Peyer's patch (tissue), 4 donors: ENCODE measurements at regions not wholly inside any gene's neighbourhood (a gene's known extent, or its start where the extent isn't known, plus 50 kb on each side); places are given as distances from the start of the nearest gene placed in this dataset.

Experiments
- DNase-seq, 3 donors: peaks; one replicate each; pipeline ENCODE4 v3.0.0-alpha.2; 2017 to 2019
- H3K27ac ChIP-seq, 4 donors: fragments of 200-600 bp; sonication (generic); one replicate each; pipeline ENCODE4 v1.5.1; 2016 to 2019
- H3K27me3 ChIP-seq, 2 donors: fragments of 200-600 bp; sonication (generic); one replicate each; pipeline ENCODE4 v1.5.1; 2019
- H3K36me3 ChIP-seq, 3 donors: fragments of 200-600 bp; sonication (generic); one replicate each; pipeline ENCODE4 v1.5.1; 2016 to 2019
- H3K4me1 ChIP-seq, 4 donors: fragments of 200-600 bp; sonication (generic); one replicate each; pipeline ENCODE4 v1.5.1; 2016 to 2019
- H3K4me3 ChIP-seq, 4 donors: fragments of 200-600 bp; sonication (generic); 1 replicate in 3 of 4; 2 replicates in 1 of 4; pipeline ENCODE4 v1.5.1; 2016 to 2019; ENCODE audit warnings: mild to moderate bottlenecking in 1 of 4
- H3K9me3 ChIP-seq, 4 donors: fragments of 200-600 bp; sonication (generic); one replicate each; pipeline ENCODE4 v1.5.1; 2016 to 2019; ENCODE audit warnings: mild to moderate bottlenecking in 1 of 4
- CTCF ChIP-seq, 6 experiments: fragments of 450-650 bp in 4 of 6; fragments of 200-600 bp in 2 of 6; sonication (generic) in 1 of 6; IDR thresholded peaks; one replicate each; pipeline ENCODE4 v1.5.1; 2017 to 2019; ENCODE audit warnings: antibody characterized with exemption in 6 of 6, mild to moderate bottlenecking in 3 of 6, moderate library complexity in 1 of 6
- POLR2A ChIP-seq, 2 donors: fragments of 450-650 bp; IDR thresholded peaks; one replicate each; pipeline ENCODE4 v1.5.1; 2017; ENCODE audit warnings: antibody characterized with exemption in 2 of 2, mild to moderate bottlenecking in 2 of 2, moderate library complexity in 2 of 2

GRCh38 chr5:58327289-58327688, 132.6 kb downstream of the PLK2 start:
- Histone ChIP-seq H3K36me3 (no peaks in the 10 kb centered on the region), H3K4me1 (no peaks in the 10 kb centered on the region), H3K4me3 (no peak overlapping the region), H3K27me3 (no peaks in the 10 kb centered on the region), H3K9me3 (no peaks in the 10 kb centered on the region), H3K27ac (no peak overlapping the region)
- no peak for TF ChIP-seq POLR2A (IDR thresholded peaks at IDR 0.05)
- TF ChIP-seq CTCF (IDR thresholded peaks at IDR 0.05) = no peak
- no peak for DNase-seq

- no peaks in the 10 kb centered on the region for H3K9me3 ChIP-seq
- no peaks in the 10 kb centered on the region for H3K27me3 ChIP-seq
- TF ChIP-seq CTCF (IDR thresholded peaks at IDR 0.05) (no peak), POLR2A (IDR thresholded peaks at IDR 0.05) (no peak)
- no peak overlapping the region for H3K4me3 ChIP-seq
- no peaks in the 10 kb centered on the region for H3K4me1 ChIP-seq
- H3K27ac ChIP-seq = no peak overlapping the region
- H3K36me3 ChIP-seq = no peaks in the 10 kb centered on the region
- DNase-seq = no peak
Measured at GRCh38 chr5:58326022-58326421, 133.9 kb downstream of the PLK2 start.

GRCh38 chr5:58322453-58322852, 137.4 kb downstream of the PLK2 start:
- Histone ChIP-seq H3K9me3 (no peaks in the 10 kb centered on the region), H3K4me1 (no peaks in the 10 kb centered on the region), H3K36me3 (no peaks in the 10 kb centered on the region), H3K4me3 (no peak overlapping the region), H3K27ac (no peak overlapping the region), H3K27me3 (no peaks in the 10 kb centered on the region)
- no peak for TF ChIP-seq POLR2A (IDR thresholded peaks at IDR 0.05)
- TF ChIP-seq CTCF (IDR thresholded peaks at IDR 0.05) = no peak
- no peak for DNase-seq

- Histone ChIP-seq H3K9me3 (no peaks in the 10 kb centered on the region), H3K27ac (no peak overlapping the region), H3K4me3 (no peak overlapping the region), H3K36me3 (no peaks in the 10 kb centered on the region), H3K4me1 (no peaks in the 10 kb centered on the region), H3K27me3 (no peaks in the 10 kb centered on the region)
- TF ChIP-seq CTCF (IDR thresholded peaks at IDR 0.05) (no peak), POLR2A (IDR thresholded peaks at IDR 0.05) (no peak)
- DNase-seq = no peak
Measured at GRCh38 chr5:58318468-58318867, 141.4 kb downstream of the PLK2 start.

GRCh38 chr5:58317808-58318207, 142.1 kb downstream of the PLK2 start:
- no peak for DNase-seq
- no peak for TF ChIP-seq POLR2A (IDR thresholded peaks at IDR 0.05)
- no peak for TF ChIP-seq CTCF (IDR thresholded peaks at IDR 0.05)
- Histone ChIP-seq H3K27me3 (no peaks in the 10 kb centered on the region), H3K27ac (no peak overlapping the region), H3K4me3 (no peak overlapping the region), H3K9me3 (no peaks in the 10 kb centered on the region), H3K36me3 (no peaks in the 10 kb centered on the region), H3K4me1 (no peaks in the 10 kb centered on the region)

- Histone ChIP-seq H3K27ac (no peak overlapping the region), H3K36me3 (no peaks in the 10 kb centered on the region), H3K27me3 (no peaks in the 10 kb centered on the region), H3K4me3 (no peak overlapping the region), H3K9me3 (no peaks in the 10 kb centered on the region), H3K4me1 (no peaks in the 10 kb centered on the region)
- TF ChIP-seq CTCF (IDR thresholded peaks at IDR 0.05) (no peak), POLR2A (IDR thresholded peaks at IDR 0.05) (no peak)
- DNase-seq = no peak
Measured at GRCh38 chr5:58317009-58317408, 142.9 kb downstream of the PLK2 start.
